HEK293T (cell line): ENCODE measurements at regions not wholly inside any gene's neighbourhood (a gene's known extent, or its start where the extent isn't known, plus 50 kb on each side); places are given as distances from the start of the nearest gene placed in this dataset.

Experiments
- CTCF ChIA-PET: fragments of 350-600 bp; formaldehyde crosslinking; extraction: SDS; loops from one replicate; lab custom pipeline; 2021; ENCODE audit warnings: antibody characterized with exemption, inconsistent platforms; lab: Yijun Ruan, JAX
- POLR2A ChIA-PET: fragments of 350-600 bp; formaldehyde crosslinking; extraction: SDS; loops from one replicate; lab custom pipeline; 2020; ENCODE audit warnings: antibody characterized with exemption, inconsistent platforms; lab: Yijun Ruan, JAX
- DNase-seq: peaks from one replicate; pipeline ENCODE4 v3.0.0; 2012; ENCODE audit warnings: mixed read lengths; ENCODE audit errors: extremely low spot score
- ARNT ChIP-seq: fragments of 450-650 bp; IDR thresholded peaks from 2 replicates; pipeline ENCODE4 v1.6.1; 2017; ENCODE audit warnings: mild to moderate bottlenecking
- BHLHE40 ChIP-seq: fragments of 450-650 bp; IDR thresholded peaks from 2 replicates; pipeline ENCODE4 v1.6.1; 2016; ENCODE audit warnings: mild to moderate bottlenecking, moderate library complexity, borderline replicate concordance
- CTBP1 ChIP-seq: fragments of 450-650 bp; IDR thresholded peaks from 2 replicates; pipeline ENCODE4 v1.6.1; 2016; ENCODE audit warnings: borderline replicate concordance
- ELF4 ChIP-seq: fragments of 450-650 bp; IDR thresholded peaks from 2 replicates; pipeline ENCODE4 v1.6.1; 2017; ENCODE audit warnings: antibody characterized with exemption
- FOXA1 ChIP-seq: fragments of 450-650 bp; IDR thresholded peaks from 2 replicates; pipeline ENCODE4 v1.6.1; 2016; ENCODE audit warnings: mild to moderate bottlenecking
- FOXK2 ChIP-seq: fragments of 450-650 bp; IDR thresholded peaks from 2 replicates; pipeline ENCODE4 v1.6.1; 2016; ENCODE audit warnings: mild to moderate bottlenecking
- FOXM1 ChIP-seq: fragments of 450-650 bp; IDR thresholded peaks from 2 replicates; pipeline ENCODE4 v1.6.1; 2017; ENCODE audit warnings: mild to moderate bottlenecking, borderline replicate concordance
- HDGF ChIP-seq: fragments of 450-650 bp; IDR thresholded peaks from 2 replicates; pipeline ENCODE4 v1.6.1; 2017; ENCODE audit warnings: antibody characterized with exemption, borderline replicate concordance
- L3MBTL2 ChIP-seq: fragments of 450-650 bp; conservative IDR thresholded peaks from 2 replicates; pipeline ENCODE4 v1.6.1; 2016; ENCODE audit warnings: mild to moderate bottlenecking
- LEF1 ChIP-seq: fragments of 450-650 bp; IDR thresholded peaks from 2 replicates; pipeline ENCODE4 v1.6.1; 2017; ENCODE audit warnings: mild to moderate bottlenecking, borderline replicate concordance
- NFRKB ChIP-seq: fragments of 450-650 bp; IDR thresholded peaks from 2 replicates; pipeline ENCODE4 v1.6.1; 2016; ENCODE audit warnings: mild to moderate bottlenecking, moderate library complexity
- SP1 ChIP-seq: fragments of 450-650 bp; IDR thresholded peaks from 2 replicates; pipeline ENCODE4 v1.6.1; 2017
- SUZ12 ChIP-seq: fragments of 450-650 bp; IDR thresholded peaks from 2 replicates; pipeline ENCODE4 v1.6.1; 2016; ENCODE audit warnings: mild to moderate bottlenecking
- TARDBP ChIP-seq: fragments of 450-650 bp; IDR thresholded peaks from 2 replicates; pipeline ENCODE4 v1.6.1; 2016
- ZNF384 ChIP-seq: fragments of 450-650 bp; IDR thresholded peaks from 2 replicates; pipeline ENCODE4 v1.6.1; 2016
- TF ChIP-seq, protein P1 (sequence below): fragments of 450-650 bp; IDR thresholded peaks from 2 replicates; pipeline ENCODE4 v1.6.1; 2016

DNA sequence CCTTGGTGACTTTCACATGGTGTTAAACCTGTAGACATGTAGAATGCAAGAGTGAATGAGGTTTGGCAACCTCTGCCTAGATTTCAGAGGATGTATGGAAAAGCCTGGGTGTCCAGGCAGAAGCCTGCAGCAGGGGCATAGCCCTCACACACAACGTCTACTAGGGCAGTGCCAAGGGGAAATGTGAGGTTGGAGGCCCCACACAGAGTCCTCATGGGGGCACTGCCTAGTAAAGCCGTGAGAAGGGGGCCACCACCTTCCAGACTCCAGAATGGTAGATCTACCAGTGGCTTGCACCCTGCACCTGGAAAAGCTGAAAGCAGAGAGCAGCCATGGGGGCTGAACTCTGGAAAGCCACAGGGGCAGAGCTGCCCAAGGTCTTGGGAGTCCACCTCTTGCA lies 241.2 kb downstream of the KLF13 start:
- DNase-seq: no peak
- ChIA-PET CTCF (no interaction called here), POLR2A (no interaction called here)
- TF ChIP-seq NFRKB (no peak), SUZ12 (no peak), BHLHE40 (no peak), ARNT (no peak), FOXA1 (no peak)
- TF ChIP-seq, protein P1, sequence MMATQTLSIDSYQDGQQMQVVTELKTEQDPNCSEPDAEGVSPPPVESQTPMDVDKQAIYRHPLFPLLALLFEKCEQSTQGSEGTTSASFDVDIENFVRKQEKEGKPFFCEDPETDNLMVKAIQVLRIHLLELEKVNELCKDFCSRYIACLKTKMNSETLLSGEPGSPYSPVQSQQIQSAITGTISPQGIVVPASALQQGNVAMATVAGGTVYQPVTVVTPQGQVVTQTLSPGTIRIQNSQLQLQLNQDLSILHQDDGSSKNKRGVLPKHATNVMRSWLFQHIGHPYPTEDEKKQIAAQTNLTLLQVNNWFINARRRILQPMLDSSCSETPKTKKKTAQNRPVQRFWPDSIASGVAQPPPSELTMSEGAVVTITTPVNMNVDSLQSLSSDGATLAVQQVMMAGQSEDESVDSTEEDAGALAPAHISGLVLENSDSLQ: no peak

DNA sequence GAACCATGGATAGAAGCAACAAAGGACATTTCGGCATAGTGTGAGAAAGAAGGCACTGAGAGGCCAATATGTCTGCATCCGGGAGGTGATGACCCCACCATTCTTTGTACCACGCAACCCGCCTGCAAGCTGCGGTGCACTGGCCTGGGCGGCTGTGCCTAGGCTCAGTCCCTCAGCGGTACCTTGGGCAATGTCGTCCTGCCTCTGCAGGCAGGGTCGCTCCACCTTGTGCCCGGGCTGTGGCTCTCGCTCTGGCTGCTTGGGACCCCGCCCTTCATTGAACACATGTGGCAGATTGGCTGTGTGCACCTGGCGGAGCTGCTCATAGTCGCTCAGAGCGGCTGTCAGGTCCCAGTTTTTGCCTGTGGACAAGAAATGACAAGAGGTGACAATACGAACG lies 243.2 kb downstream of the KLF13 start:
- CTCF ChIA-PET: no interaction called here
- TF ChIP-seq FOXA1 (no peak), LEF1 (no peak), BHLHE40 (no peak), SP1 (no peak), ELF4 (no peak), HDGF (no peak), ZNF384 (no peak), CTBP1 (no peak)
- no peak for DNase-seq
- POLR2A ChIA-PET: no interaction called here

DNA sequence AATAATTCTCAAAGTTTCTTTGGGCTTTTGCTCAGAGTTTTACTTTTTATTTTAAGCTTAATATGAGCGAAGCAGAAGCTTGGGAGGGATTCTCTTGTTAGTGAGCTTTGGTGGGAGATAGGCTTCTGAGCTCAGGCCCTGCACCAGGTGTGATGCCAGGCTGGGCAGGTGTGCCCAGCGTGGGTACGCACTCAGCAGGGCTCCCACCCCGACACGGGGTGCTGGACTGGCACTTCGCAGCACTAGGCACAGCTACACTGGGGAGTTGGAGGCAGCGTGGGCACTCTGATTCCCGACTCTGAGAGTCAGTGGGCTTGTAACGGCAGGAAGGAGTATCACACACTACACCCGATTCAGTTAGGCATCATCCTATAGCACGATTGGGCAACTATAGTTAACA lies 244.0 kb downstream of the KLF13 start:
- POLR2A ChIA-PET: no interaction called here
- DNase-seq: no peak
- CTCF ChIA-PET: no interaction called here
- TF ChIP-seq CTBP1 (no peak), ZNF384 (no peak), BHLHE40 (no peak), ELF4 (no peak), ARNT (no peak)

DNA sequence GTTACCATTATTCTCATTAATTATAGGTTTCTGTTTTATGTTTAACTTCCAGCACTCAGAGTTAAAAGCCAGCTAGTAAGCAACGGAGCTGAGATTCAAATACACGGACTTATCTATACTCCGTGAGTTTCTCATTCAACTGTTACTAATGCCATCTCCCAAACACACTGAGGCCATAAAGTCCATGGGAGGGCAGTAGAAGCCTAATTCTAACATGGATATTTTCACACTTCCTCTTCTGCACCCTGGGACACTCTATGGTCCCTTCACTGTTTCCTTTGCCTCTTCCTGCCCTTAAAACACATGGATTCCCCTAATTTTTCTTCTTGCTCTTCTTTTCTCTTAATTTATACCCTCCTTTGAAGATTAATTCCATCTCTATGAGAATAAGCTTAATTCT lies 245.0 kb downstream of the KLF13 start:
- POLR2A ChIA-PET: no interaction called here
- TF ChIP-seq, protein P1: no peak
- TF ChIP-seq LEF1: no peak
- no peak for TF ChIP-seq ZNF384
- TF ChIP-seq SUZ12: no peak
- TF ChIP-seq CTBP1: no peak
- no peak for TF ChIP-seq FOXK2
- no peak for TF ChIP-seq ELF4
- TF ChIP-seq NFRKB: no peak
- no peak for TF ChIP-seq HDGF
- TF ChIP-seq ARNT: no peak
- DNase-seq: no peak
- CTCF ChIA-PET: no interaction called here

DNA sequence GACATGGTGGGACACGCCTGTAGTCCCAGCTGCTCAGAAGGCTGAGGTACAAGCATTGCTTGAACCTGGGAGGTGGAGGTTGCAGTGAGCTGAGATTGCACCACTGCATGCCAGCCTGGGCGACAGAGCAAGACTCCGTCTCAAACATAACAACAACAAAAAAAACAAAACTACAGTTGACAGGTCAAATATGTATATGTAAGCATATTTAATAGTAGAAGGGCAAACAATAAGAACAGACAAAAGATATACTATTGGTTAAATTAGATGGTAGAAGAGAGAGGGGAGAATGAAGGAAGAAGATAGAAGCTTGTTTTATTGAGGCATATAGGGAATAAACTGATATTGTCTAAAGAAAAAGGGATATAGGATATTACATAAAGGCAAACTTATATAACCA lies 247.1 kb downstream of the KLF13 start:
- no peak for DNase-seq
- TF ChIP-seq, protein P1: no peak
- CTCF ChIA-PET: no interaction called here
- POLR2A ChIA-PET: no interaction called here

DNA sequence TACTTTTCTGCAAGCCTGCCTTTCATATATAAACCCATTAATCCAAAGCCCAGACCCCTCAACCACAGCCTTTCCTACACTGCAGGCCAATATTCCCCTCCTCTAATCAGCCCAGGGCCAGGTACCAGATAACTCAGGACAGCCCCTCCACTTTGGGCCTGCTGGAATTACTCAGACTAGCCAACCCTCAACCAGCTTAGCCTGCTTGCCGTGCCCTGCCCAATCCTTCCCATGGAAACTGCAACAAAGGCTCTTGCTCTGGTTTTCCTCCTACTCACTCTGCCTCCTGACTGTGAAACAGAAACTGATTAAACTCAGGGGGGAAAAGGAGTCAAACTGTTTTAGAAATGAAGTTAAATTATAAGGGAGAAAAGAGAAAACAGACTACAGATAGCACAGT lies 248.1 kb downstream of the KLF13 start:
- POLR2A ChIA-PET: no interaction called here
- TF ChIP-seq FOXK2: no peak
- TF ChIP-seq CTBP1: no peak
- no peak for TF ChIP-seq L3MBTL2
- no peak for TF ChIP-seq ZNF384
- TF ChIP-seq SUZ12: no peak
- no peak for TF ChIP-seq ARNT
- no peak for TF ChIP-seq FOXM1
- TF ChIP-seq, protein P1: no peak
- no peak for TF ChIP-seq NFRKB
- no peak for TF ChIP-seq LEF1
- no peak for TF ChIP-seq HDGF
- TF ChIP-seq SP1: no peak
- TF ChIP-seq FOXA1: no peak
- TF ChIP-seq BHLHE40: no peak
- no peak for TF ChIP-seq TARDBP
- CTCF ChIA-PET: interaction anchor here (0.6 kb wide), 1 partner anchor 61 kb away, joined by 3 read pairs; no protein-coding TSS in a partner anchor
- no peak for DNase-seq

DNA sequence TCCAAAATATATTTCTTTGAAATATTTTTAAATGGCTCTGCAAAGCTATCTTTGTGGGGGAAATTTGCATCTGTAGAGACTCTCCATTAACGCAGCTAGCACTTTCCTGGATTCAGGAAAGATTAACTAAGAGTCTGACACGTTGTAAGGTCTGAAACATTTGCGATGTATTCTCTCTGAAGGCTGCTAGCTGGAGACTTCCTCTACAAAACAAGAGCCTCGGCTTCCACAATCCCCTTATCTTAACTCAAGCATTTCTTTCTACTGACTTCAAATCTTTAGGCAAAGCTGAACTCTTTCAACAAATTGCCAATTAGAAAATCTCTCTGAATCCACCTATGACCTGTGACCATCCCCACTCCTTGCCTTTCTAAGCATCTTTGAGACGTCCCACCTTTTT lies 250.5 kb downstream of the KLF13 start:
- ChIA-PET POLR2A (no interaction called here), CTCF (no interaction called here)
- DNase-seq: no peak
- no peak for TF ChIP-seq FOXA1
- no peak for TF ChIP-seq CTBP1
- TF ChIP-seq TARDBP: no peak
- TF ChIP-seq FOXK2: no peak
- no peak for TF ChIP-seq SP1
- no peak for TF ChIP-seq HDGF
